SK-N-MC (cell line): ENCODE measurements at regions not wholly inside any gene's neighbourhood (a gene's known extent, or its start where the extent isn't known, plus 50 kb on each side); places are given as distances from the start of the nearest gene placed in this dataset.

Experiments
- EZH2 ChIP-seq: fragments of 200-600 bp; sonication (generic); IDR thresholded peaks from one replicate; pipeline ENCODE4 v1.6.1; 2017; ENCODE audit warnings: antibody characterized with exemption
- POLR2AphosphoS5 ChIP-seq: IDR thresholded peaks from 2 replicates; pipeline ENCODE4 v1.6.1; 2012; ENCODE audit warnings: mild to moderate bottlenecking, low read depth, low read length, borderline replicate concordance

GRCh38 chr3:34919025-34919424 lies 720.3 kb upstream of the ARPP21 start:
- TF ChIP-seq EZH2 (no peak), POLR2AphosphoS5 (no peak)
